RWPE2 (cell line): ENCODE measurements at regions not wholly inside any gene's neighbourhood (a gene's known extent, or its start where the extent isn't known, plus 50 kb on each side); places are given as distances from the start of the nearest gene placed in this dataset.

Source experiments
- ATAC-seq: fragments of 200-7000 bp; cut with Tn5 transposase; 3 replicates; pipeline ENCODE4 v1.9.1; 2021; ENCODE audit warnings: low read depth
- DNase-seq: peaks from one replicate; pipeline ENCODE4 v3.0.0-alpha.2; 2020; ENCODE audit warnings: low spot score
- H3K27ac ChIP-seq: fragments of 450-650 bp; 2 replicates; pipeline ENCODE4 v1.5.1; 2017; ENCODE audit warnings: mild to moderate bottlenecking; ENCODE audit not compliant: poor library complexity, severe bottlenecking
- H3K27me3 ChIP-seq: fragments of 250-450 bp; sonication (Bioruptor Pico); 2 replicates; pipeline ENCODE4 v1.5.1; 2021; ENCODE audit warnings: mild to moderate bottlenecking, moderate library complexity; ENCODE audit not compliant: insufficient read depth, poor library complexity, severe bottlenecking
- H3K36me3 ChIP-seq: fragments of 250-450 bp; sonication (Bioruptor Pico); 2 replicates; pipeline ENCODE4 v1.5.1; 2020; ENCODE audit warnings: low read depth, mild to moderate bottlenecking, moderate library complexity
- H3K4me1 ChIP-seq: fragments of 250-450 bp; sonication (Bioruptor Pico); 2 replicates; pipeline ENCODE4 v1.5.1; 2021; ENCODE audit warnings: mild to moderate bottlenecking, moderate library complexity; ENCODE audit not compliant: insufficient read depth, poor library complexity, severe bottlenecking
- H3K4me3 ChIP-seq: fragments of 250-450 bp; sonication (Bioruptor Pico); 2 replicates; pipeline ENCODE4 v1.5.1; 2021; ENCODE audit warnings: mild to moderate bottlenecking, moderate library complexity; ENCODE audit not compliant: severe bottlenecking
- H3K9me3 ChIP-seq: fragments of 250-450 bp; sonication (Bioruptor Pico); 2 replicates; pipeline ENCODE4 v1.5.1; 2021; ENCODE audit warnings: mild to moderate bottlenecking, moderate library complexity; ENCODE audit not compliant: severe bottlenecking
- CTCF ChIP-seq: fragments of 450-650 bp; IDR thresholded peaks from one replicate; pipeline ENCODE4 v1.5.1; 2017; ENCODE audit warnings: mild to moderate bottlenecking, moderate library complexity; ENCODE audit not compliant: poor library complexity, severe bottlenecking

DNA sequence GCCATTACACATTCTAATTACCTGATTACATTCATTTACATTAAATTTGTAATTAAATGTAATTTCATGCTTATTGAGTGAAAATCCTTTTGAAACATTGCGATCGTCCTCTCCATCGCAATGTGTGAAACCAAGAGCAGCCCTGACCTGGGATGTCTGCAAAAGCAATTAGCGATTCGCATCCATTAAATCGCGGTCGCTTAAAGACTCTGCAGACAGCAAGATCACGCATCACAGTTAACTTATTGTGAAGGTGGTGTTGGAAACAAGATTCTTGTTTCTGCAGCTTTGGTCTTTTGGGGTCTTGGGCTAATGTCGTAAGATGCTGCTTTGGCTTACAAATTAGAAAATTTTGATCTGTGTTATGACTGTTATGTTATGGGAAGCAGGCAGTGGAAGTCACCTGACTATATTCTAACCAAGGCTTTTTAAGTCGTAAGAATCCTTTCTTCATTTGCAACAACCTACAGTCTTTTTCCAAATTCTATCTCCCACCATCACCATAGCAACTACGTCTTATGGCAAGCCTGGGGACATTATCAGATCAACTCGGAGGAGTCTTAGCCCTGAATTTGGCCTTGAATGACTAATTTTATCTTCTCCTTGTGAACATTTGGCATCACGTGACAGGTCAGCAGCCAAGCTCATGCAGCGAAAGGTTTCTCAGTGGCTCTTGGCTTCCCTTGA, 142.8 kb upstream of the SOX1 start:
- Histone ChIP-seq H3K36me3 (no peaks in the 10 kb centered on the region), H3K9me3 (no peaks in the 10 kb centered on the region), H3K27ac (no peak overlapping the region), H3K4me1 (no peaks in the 10 kb centered on the region), H3K27me3 (peaks cover 8% of the 10 kb centered on the region), H3K4me3 (no peak overlapping the region)
- DNase-seq (no peak), ATAC-seq (no peak)
- TF ChIP-seq CTCF: no peak

GRCh38 chr13:111924678-111925075, 142.3 kb upstream of the SOX1 start:
- Histone ChIP-seq H3K36me3 (no peaks in the 10 kb centered on the region), H3K4me3 (no peak overlapping the region), H3K27ac (no peak overlapping the region), H3K4me1 (no peaks in the 10 kb centered on the region), H3K9me3 (no peaks in the 10 kb centered on the region), H3K27me3 (peaks cover 11% of the 10 kb centered on the region)
- no peak for TF ChIP-seq CTCF
- ATAC-seq (no peak), DNase-seq (no peak)

GRCh38 chr13:111925146-111925875, 141.6 kb upstream of the SOX1 start:
- Histone ChIP-seq H3K9me3 (no peaks in the 10 kb centered on the region), H3K27me3 (peaks cover 11% of the 10 kb centered on the region), H3K4me1 (no peaks in the 10 kb centered on the region), H3K36me3 (no peaks in the 10 kb centered on the region), H3K27ac (no peak overlapping the region), H3K4me3 (no peak overlapping the region)
- ATAC-seq (no peak), DNase-seq (no peak)
- no peak for TF ChIP-seq CTCF

DNA sequence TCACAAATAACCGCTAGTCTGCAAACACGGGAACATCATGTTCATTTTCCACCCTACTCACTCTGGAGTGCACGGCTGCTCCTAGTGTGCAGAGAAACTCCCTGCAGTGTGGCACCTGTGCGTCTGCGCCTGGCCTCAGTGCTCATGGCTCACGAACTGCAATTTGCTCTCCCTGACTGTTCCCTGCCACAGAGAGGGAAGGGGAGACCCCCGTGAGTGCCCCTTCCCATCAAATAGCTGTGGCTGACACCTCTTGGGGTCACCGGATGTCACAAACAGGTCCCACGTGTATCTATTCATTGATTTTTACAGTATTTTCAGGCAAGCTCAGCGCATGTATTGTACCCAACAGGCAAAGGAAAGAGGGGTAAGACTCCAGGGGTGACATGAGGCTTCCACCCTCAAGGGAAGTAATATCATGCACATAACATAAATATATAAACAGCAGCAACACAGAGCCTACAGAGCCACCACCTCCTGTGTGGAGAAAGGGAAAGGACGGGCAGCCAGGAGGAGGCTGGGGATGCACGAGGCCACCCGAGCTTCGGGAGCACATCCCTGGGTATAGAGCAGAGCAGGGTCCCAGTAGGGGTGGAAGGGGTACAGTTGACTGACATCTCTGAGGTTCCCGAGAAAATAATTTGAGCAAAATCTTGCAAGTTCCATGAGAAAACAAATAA, 140.3 kb upstream of the SOX1 start:
- Histone ChIP-seq H3K9me3 (no peaks in the 10 kb centered on the region), H3K4me3 (no peak overlapping the region), H3K27me3 (peaks cover 8% of the 10 kb centered on the region), H3K36me3 (no peaks in the 10 kb centered on the region), H3K27ac (no peak overlapping the region), H3K4me1 (no peaks in the 10 kb centered on the region)
- TF ChIP-seq CTCF: no peak
- DNase-seq: no peak
- ATAC-seq: no peak
